ENCODE measurements at regions not wholly inside any gene's neighbourhood (a gene's known extent, or its start where the extent isn't known, plus 50 kb on each side); places are given as distances from the start of the nearest gene placed in this dataset.

- DNase-seq (ENCODE audit: insufficient read length, low spot score) = no peak
- no peak for TF ChIP-seq CTCF (IDR thresholded peaks at IDR 0.05; ENCODE audit: insufficient read depth, missing control alignments)
- no peak for FAIRE-seq
These were observed 298.7 kb upstream of the USP25 start for GRCh38 chr21:15431053-15431452.

- no peak for FAIRE-seq
- no peak for DNase-seq (ENCODE audit: insufficient read length, low spot score)
- TF ChIP-seq CTCF (IDR thresholded peaks at IDR 0.05; ENCODE audit: insufficient read depth, missing control alignments) = no peak
These were observed 296.7 kb upstream of the USP25 start for GRCh38 chr21:15433091-15433490.

GRCh38 chr21:15434163-15434905 is 295.4 kb upstream of the USP25 start:
- no peak for FAIRE-seq
- no peak for DNase-seq (ENCODE audit: insufficient read length, low spot score)
- TF ChIP-seq CTCF (IDR thresholded peaks at IDR 0.05; ENCODE audit: insufficient read depth, missing control alignments) = no peak

GRCh38 chr21:15436031-15436430 is 293.8 kb upstream of the USP25 start:
- DNase-seq (ENCODE audit: insufficient read length, low spot score) (no peak), FAIRE-seq (no peak)
- no peak for TF ChIP-seq CTCF (IDR thresholded peaks at IDR 0.05; ENCODE audit: insufficient read depth, missing control alignments)

- no peak for FAIRE-seq
- DNase-seq (ENCODE audit: insufficient read length, low spot score) = no peak
- TF ChIP-seq CTCF (IDR thresholded peaks at IDR 0.05; ENCODE audit: insufficient read depth, missing control alignments) = no peak
These were observed 291.9 kb upstream of the USP25 start for GRCh38 chr21:15437883-15438282.

GRCh38 chr21:15439726-15440125 is 290.1 kb upstream of the USP25 start:
- FAIRE-seq (no peak), DNase-seq (ENCODE audit: insufficient read length, low spot score) (no peak)
- no peak for TF ChIP-seq CTCF (IDR thresholded peaks at IDR 0.05; ENCODE audit: insufficient read depth, missing control alignments)

- no peak for DNase-seq (ENCODE audit: insufficient read length, low spot score)
- no peak for FAIRE-seq
- no peak for TF ChIP-seq CTCF (IDR thresholded peaks at IDR 0.05; ENCODE audit: insufficient read depth, missing control alignments)
These were observed 288.7 kb upstream of the USP25 start for GRCh38 chr21:15441060-15441493.

Measured in D721Med (cell line).